ENCODE measurements at regions not wholly inside any gene's neighbourhood (a gene's known extent, or its start where the extent isn't known, plus 50 kb on each side); places are given as distances from the start of the nearest gene placed in this dataset.
"Not testable (repeated sequence)": the region's sequence is repeated elsewhere in the genome, so short reads cannot be mapped to it uniquely, and the experiment has no call there.

DNA sequence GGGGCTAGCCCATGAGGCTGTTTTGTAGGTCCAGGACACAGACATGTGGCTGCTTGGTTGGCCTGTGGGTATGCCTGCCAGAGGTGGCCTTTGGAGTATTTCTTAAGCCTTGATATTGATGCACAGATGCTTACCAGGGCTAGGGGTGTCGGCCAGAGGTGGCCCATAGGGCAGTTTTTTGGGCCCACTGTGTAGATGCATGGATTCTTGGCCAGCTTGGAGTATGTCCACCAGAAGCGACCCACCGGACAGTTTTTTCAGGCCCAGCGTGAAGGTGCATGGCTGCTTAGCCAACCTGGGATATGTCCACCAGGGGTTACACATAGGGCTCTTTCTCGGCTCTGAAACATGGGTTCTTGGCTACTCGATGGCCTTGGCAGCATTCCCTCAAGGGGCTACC lies 1199.1 kb downstream of the CNTNAP5 start:
- no peak for DNase-seq (ENCODE audit: low read depth)

DNA sequence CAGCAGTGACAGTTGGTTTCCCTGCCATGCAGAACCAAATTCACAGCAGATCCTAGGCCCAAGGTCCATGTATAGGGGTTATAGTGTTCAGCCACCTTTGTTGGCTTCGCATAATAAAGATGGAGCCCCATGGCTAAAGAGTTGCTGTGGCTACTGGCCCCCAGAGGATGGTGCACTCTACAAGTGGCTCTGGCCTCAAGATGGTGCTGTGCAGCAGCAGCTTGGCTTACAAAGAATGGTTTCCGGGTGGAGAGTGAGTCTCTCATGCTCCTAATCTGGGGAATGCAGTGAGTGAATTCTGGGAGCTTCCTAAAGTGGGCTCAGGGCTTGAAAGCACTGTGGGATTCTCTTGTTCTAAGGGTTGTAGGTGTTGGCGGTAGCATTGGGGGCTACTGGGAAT lies 1199.7 kb downstream of the CNTNAP5 start:
- no peak for DNase-seq (ENCODE audit: low read depth)

DNA sequence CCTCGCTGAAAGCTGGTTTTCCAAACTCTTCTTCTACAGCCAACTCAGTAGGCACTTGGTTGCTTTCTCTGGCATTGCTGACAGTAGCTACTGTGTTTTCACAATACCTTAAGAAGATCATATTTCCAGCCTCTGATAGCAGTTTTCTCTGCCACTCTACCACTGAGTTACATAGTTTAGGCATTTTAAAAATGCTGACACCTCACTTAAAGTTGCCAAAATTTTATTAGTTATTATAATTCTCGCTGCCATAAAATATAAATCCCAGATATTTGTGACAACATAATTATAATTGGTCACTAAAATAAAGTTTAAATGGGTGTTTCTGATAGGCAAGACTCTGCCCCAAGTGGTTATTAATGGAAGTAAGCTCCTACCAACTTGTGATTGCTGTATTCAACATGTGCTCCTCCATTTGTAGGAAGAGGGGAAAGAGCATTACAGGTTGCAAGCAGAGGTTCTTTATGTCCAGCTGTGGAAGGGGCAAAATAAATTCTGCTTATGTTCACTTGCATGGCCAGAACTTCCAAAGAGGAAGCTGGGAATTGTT lies 1202.8 kb downstream of the CNTNAP5 start:
- DNase-seq (ENCODE audit: low read depth), result no peak

DNA sequence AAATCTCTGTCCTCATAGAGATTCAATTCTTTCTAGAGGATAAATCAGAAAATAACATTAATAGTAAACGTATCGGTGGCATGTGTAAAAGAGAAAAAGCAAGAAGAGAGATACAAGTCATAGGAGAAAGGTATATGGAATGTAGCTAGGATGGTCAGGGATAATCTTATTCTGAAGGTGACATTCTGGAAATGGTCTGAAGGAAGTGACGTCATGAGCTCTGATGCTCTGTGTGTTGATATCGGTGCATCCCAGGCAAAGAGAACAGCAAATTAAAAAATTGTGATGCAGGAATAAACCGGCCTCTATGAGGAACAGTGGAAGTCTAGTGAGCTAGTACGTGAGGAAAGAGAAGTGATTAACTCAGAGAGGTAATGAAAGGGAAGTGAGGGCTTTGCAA lies 1215.8 kb downstream of the CNTNAP5 start:
- no peak for DNase-seq (ENCODE audit: low read depth)

GRCh38 chr2:125243074-125243473 lies 1218.0 kb downstream of the CNTNAP5 start:
- no peak for DNase-seq (ENCODE audit: low read depth)

DNA sequence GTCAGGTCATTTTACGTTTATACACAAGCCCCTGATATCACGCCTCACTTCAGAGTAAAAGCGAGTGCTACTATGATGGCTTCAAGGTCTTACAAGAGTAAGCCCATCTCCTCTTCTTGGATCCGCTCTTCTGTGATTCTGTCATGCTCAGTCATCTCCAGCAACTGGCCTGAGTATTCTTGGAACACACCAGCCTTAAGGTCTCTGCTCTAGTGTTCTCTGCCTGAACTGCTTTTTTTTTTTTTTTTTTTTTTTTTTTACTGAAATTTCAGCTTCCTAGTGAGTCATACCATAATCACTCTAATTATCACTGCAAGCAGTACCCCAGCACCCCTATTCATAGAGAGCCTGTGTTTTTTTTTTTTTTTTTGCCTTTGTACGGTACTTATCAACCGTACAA lies 1228.9 kb downstream of the CNTNAP5 start:
- no peak for DNase-seq (ENCODE audit: low read depth)

DNA sequence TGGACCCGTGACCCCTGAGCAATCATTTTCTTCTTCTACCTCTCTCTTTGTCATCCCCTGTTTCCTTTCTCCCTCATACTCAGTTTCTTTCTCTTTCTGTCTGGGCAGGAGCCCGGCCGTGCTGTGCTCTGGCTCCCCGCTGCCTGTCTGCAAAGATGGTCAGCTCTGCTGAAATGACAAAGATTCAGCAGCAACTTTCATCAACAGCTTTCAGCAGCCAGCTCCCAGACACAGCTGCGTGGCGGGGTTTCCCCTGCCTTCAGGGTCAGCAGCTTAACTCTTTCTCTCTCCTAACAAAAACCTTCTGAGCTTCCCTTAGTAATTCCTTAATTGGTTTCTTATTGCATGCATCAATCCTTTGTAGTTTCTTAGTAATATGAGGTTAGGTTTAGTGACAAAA lies 1234.4 kb downstream of the CNTNAP5 start:
- DNase-seq (ENCODE audit: low read depth), result no peak

- not testable (repeated sequence) for DNase-seq (ENCODE audit: low read depth)
Measured at GRCh38 chr2:125260366-125260930, 1235.4 kb downstream of the CNTNAP5 start.

DNA sequence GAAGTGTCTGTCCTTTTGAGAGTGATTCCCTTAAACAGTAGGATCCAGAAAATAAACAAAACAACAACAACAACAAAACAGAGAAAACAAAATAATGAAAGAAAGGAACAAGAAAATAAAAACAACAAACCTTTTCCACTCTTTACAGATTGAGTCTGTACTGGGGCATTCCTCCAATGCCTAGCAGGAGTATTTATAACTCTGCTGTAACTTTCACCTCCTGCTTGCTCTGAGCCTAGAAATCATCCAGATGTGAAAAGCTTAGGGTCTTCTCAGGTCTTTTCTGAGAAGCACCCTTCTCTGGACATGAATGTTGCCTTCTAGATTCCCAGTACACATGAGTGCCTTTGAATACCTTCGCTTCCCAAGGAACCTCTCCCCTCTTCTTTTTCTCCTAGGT lies 1239.4 kb downstream of the CNTNAP5 start:
- DNase-seq (ENCODE audit: low read depth), result no peak

GRCh38 chr2:125267683-125268082 lies 1242.6 kb downstream of the CNTNAP5 start:
- no peak for DNase-seq (ENCODE audit: low read depth)

- DNase-seq (ENCODE audit: low read depth), result no peak
Measured at GRCh38 chr2:125272651-125273050, 1247.6 kb downstream of the CNTNAP5 start.

- DNase-seq (ENCODE audit: low read depth), result no peak
Measured at GRCh38 chr2:125274718-125275117, 1249.6 kb downstream of the CNTNAP5 start.

DNA sequence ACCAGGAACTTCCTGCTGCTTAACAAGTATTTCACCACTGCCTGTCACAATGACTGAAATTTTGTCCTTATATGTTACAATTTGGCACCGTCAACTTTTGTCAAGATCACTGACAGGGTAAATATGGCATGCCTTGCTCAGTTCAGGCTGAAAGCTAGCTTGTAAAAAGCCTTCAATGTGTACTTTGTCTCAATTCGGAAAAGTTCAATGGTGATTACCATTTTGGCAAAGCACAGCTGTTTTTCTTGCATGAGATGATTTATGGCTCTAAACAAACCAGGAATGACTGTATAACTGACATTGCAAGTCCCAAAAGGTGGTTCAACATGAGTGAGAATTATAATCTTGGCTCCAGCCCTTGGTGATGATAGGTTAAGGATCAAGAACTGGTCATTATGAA lies 1255.2 kb downstream of the CNTNAP5 start:
- DNase-seq (ENCODE audit: low read depth), result no peak

- no peak for DNase-seq (ENCODE audit: low read depth)
Measured at GRCh38 chr2:125281242-125281641, 1256.2 kb downstream of the CNTNAP5 start.

GRCh38 chr2:125296742-125297141 lies 1271.7 kb downstream of the CNTNAP5 start:
- DNase-seq (ENCODE audit: low read depth), result no peak

- no peak for DNase-seq (ENCODE audit: low read depth)
Measured at GRCh38 chr2:125310657-125311364, 1285.7 kb downstream of the CNTNAP5 start.

GRCh38 chr2:125312342-125312741 lies 1287.3 kb downstream of the CNTNAP5 start:
- DNase-seq (ENCODE audit: low read depth), result no peak

- no peak for DNase-seq (ENCODE audit: low read depth)
Measured at GRCh38 chr2:125313806-125314205, 1288.7 kb downstream of the CNTNAP5 start.

DNA sequence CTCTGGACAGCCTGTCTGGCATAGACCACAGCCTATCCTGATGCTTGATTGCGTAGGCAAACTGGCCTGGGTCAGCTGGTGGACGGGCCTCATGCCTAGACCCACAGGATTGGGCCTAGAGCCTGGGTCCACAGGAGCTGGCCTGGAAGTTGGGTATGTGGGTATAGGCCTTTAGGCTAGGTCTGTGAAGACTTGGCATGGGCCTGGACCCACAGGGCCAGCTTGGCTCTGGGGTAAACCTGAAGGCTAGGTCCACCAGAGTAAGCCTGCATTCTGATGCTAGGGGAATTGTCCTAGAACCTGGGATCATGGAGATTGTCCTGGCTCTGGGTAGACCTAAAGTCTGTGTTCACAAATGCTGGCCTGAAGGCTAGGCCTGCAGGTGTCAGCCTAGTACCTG lies 1293.7 kb downstream of the CNTNAP5 start:
- DNase-seq (ENCODE audit: low read depth), result no peak

DNA sequence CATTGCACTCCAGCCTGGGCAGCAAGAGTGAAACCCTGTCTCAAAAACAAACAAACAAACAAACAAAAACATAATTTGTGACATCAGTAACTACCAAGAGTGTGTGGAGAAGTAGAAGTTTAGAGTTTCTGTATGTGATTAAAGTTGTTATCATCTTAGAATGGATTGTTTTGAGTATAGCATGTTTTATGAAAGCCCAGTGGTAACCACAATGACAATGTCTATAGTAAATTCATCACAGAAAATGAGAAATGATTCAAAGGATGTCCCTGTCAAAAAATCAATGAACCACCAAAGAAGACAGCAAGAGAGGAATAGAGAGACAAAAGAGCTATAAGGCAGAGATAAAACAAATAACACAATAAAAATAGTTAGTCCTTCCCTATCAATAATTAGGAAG lies 1299.2 kb downstream of the CNTNAP5 start:
- DNase-seq (ENCODE audit: low read depth), result no peak

- DNase-seq (ENCODE audit: low read depth), result no peak
Measured at GRCh38 chr2:125330133-125330532, 1305.0 kb downstream of the CNTNAP5 start.

DNA sequence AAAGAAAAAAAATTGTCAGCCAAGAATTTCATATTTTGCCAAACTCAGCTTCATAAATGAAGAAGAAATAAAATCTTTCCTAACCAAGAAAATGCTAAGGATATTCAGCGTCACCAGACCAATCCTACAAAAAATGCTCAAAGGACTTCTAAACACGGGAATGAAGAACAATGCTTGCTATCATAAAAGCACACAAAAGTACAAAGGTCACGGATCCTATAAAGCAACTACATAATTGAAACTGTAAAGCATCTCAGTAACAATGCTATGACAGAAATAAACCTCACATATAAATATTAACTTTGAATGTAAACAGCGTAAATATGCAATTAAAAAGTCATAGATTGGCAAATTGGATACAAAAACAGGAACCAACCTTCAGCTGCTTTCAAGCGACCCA lies 1314.6 kb upstream of the GYPC start:
- DNase-seq (ENCODE audit: low read depth), result no peak

DNA sequence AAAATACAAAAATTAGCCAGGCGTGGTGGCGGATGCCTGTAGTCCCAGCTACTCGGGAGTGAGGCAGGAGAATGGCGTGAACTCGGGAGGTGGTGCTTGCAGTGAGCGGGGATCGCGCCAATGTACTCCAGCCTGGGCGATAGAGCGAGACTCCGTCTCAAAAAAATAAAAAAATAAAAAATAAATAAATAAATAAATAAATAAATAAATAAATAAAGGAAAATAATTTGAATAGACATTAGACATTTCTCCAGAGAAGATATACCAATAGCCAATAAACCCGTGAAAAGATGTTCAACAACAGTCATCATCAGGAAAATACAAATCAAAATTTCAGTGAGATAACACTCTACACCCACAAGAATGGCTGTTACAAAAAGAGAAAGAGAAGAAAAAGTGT lies 1302.4 kb upstream of the GYPC start:
- DNase-seq (ENCODE audit: low read depth), result not testable (repeated sequence)
